ENCODE measurements at regions not wholly inside any gene's neighbourhood (a gene's known extent, or its start where the extent isn't known, plus 50 kb on each side); places are given as distances from the start of the nearest gene placed in this dataset.

DNA sequence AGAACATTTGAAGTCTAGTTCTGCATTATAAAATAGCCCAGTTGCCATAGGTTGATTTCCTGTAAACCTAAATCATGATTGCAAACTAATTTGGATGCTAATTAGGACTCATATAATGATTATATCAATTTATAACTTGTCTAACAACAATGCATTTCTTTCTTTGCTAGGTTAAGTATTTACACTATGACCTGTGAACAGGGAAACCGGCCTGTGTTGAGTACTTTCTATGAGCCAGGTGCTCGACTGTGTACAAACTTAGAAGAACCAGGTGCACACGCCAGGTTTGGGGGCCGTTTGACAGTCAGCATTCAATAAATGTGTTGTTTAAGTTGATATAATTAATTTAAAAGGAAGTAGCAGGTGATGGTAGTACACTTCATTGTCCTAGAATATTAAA is 203.1 kb downstream of the TM9SF2 start:
- H3K79me1 ChIP-seq (ENCODE audit: insufficient read depth, low read depth, low read length, poor library complexity, severe bottlenecking) = no peaks in the 10 kb centered on the region
- peak overlapping the region; percentile 3 for H3K4me2 ChIP-seq (ENCODE audit: insufficient read depth, insufficient read length, low read length)
- Mint-ChIP-seq H3K27me3 (ENCODE audit: low read depth) (no peaks in the 10 kb centered on the region), H3K9me3 (no peaks in the 10 kb centered on the region), H3K4me1 (peaks cover 58 to 63% of the 10 kb centered on the region in 2 experiments), H3K36me3 (ENCODE audit: insufficient read depth in 1 of 3, low read depth in 3 of 3) (no peaks in the 10 kb centered on the region; a peak in 2 of 7 replicates), H3K4me3 (no peak overlapping the region), H3K27ac (peak overlapping the region; percentile 89 to 99 (median 96))
- H3K27ac ChIP-seq (ENCODE audit: insufficient read length, low read depth, low read length) = peak overlapping the region; percentile 90
- no peak overlapping the region for H2BK20ac ChIP-seq (ENCODE audit: low read depth, low read length, poor library complexity, severe bottlenecking)
- no peak overlapping the region for H2BK12ac ChIP-seq (ENCODE audit: insufficient read length, low read depth, low read length)
- H3K27me3 ChIP-seq (ENCODE audit: insufficient read depth, low read length) = no peaks in the 10 kb centered on the region
- no peak overlapping the region for H3K56ac ChIP-seq (ENCODE audit: insufficient read length, low read depth, low read length)
- no peaks in the 10 kb centered on the region for H3K9me3 ChIP-seq (ENCODE audit: control insufficient read depth, low read depth, low read length)
- no peak overlapping the region for H3K9ac ChIP-seq (ENCODE audit: extremely low read depth, insufficient read length, low read length)
- H2AK5ac ChIP-seq (ENCODE audit: insufficient read length, low read length) = no peak overlapping the region
- H4K8ac ChIP-seq (replicated peaks; ENCODE audit: insufficient read length, low read depth, low read length) = no peak overlapping the region
- peak overlapping the region; percentile 33 for H2BK5ac ChIP-seq (ENCODE audit: insufficient read length, low read length)
- TF ChIP-seq, protein P1, sequence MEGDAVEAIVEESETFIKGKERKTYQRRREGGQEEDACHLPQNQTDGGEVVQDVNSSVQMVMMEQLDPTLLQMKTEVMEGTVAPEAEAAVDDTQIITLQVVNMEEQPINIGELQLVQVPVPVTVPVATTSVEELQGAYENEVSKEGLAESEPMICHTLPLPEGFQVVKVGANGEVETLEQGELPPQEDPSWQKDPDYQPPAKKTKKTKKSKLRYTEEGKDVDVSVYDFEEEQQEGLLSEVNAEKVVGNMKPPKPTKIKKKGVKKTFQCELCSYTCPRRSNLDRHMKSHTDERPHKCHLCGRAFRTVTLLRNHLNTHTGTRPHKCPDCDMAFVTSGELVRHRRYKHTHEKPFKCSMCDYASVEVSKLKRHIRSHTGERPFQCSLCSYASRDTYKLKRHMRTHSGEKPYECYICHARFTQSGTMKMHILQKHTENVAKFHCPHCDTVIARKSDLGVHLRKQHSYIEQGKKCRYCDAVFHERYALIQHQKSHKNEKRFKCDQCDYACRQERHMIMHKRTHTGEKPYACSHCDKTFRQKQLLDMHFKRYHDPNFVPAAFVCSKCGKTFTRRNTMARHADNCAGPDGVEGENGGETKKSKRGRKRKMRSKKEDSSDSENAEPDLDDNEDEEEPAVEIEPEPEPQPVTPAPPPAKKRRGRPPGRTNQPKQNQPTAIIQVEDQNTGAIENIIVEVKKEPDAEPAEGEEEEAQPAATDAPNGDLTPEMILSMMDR (conservative IDR thresholded peaks at IDR 0.05) = no peak
- no peak overlapping the region for H2BK15ac ChIP-seq (ENCODE audit: low read depth, low read length)
- H3K79me2 ChIP-seq (ENCODE audit: insufficient read depth, low read length) = no peaks in the 10 kb centered on the region
- H3K14ac ChIP-seq (ENCODE audit: insufficient read depth, low read length) = no peak overlapping the region
- no peak overlapping the region for H2BK120ac ChIP-seq (ENCODE audit: low read depth, low read length, poor library complexity, severe bottlenecking)
- no peak overlapping the region for H3T11ph ChIP-seq (ENCODE audit: low read length)
- no peaks in the 10 kb centered on the region for H3K23me2 ChIP-seq (ENCODE audit: insufficient read length, low read depth, low read length, poor library complexity, severe bottlenecking)
- WGBS (ENCODE audit: extremely low coverage, insufficient read length, low lambda C conversion rate) = no CpG with 5 or more reads among the region's 4 CpGs
- H3K4me1 ChIP-seq (ENCODE audit: insufficient read depth, low read length) = peaks cover 12% of the 10 kb centered on the region; the same call in 1 of the 2 replicates
- H3K18ac ChIP-seq (ENCODE audit: insufficient read length, low read depth, low read length) = no peak overlapping the region
- no peaks in the 10 kb centered on the region for H4K20me1 ChIP-seq (ENCODE audit: control insufficient read depth, insufficient read depth, insufficient read length)
- no peak for DNase-seq
- no peak overlapping the region for H4K5ac ChIP-seq (ENCODE audit: insufficient read length, low read depth, low read length)
- no peak overlapping the region for H4K91ac ChIP-seq (ENCODE audit: insufficient read length, low read depth, low read length)
- no peak overlapping the region for H3K23ac ChIP-seq (ENCODE audit: insufficient read length, low read depth, low read length)
- no peak overlapping the region for H2AFZ ChIP-seq (ENCODE audit: low read length)
- no peak overlapping the region for H3K4ac ChIP-seq (ENCODE audit: low read depth, low read length)

Data from H9 (cell line).